Kidney (tissue), 13 donors: ENCODE measurements at regions not wholly inside any gene's neighbourhood (a gene's known extent, or its start where the extent isn't known, plus 50 kb on each side); places are given as distances from the start of the nearest gene placed in this dataset.

ENCODE experiments used
- DNase-seq, 5 donors: peaks; one replicate each; pipeline ENCODE4 v3.0.0-alpha.2; 2013 to 2020
- FAIRE-seq: peaks from 2 replicates; lab custom pipeline; 2012; peaks lifted over from hg19 to GRCh38; lab: Jason Lieb, UNC
- H3K27ac ChIP-seq, 2 donors: one replicate each; pipeline ENCODE4 v1.7.0; 2013; ENCODE audit warnings: low read depth in 2 of 2, low read length in 2 of 2, inconsistent platforms in 1 of 2
- H3K27me3 ChIP-seq: one replicate; pipeline ENCODE4 v1.7.1; 2013; ENCODE audit warnings: low read length, inconsistent platforms; ENCODE audit not compliant: control insufficient read depth, insufficient read depth
- H3K36me3 ChIP-seq, 3 donors: one replicate each; pipeline versions ENCODE4 v1.7.0 to v1.7.1; 2013; ENCODE audit warnings: low read length in 3 of 3, control low read depth in 1 of 3, inconsistent platforms in 1 of 3; ENCODE audit not compliant: insufficient read depth in 3 of 3, control insufficient read depth in 2 of 3
- H3K4me1 ChIP-seq, 3 donors: one replicate each; pipeline versions ENCODE4 v1.7.0 to v1.7.1; 2013; ENCODE audit warnings: low read length in 3 of 3, inconsistent platforms in 1 of 3, low read depth in 1 of 3; ENCODE audit not compliant: control insufficient read depth in 2 of 3, insufficient read depth in 2 of 3
- H3K4me3 ChIP-seq, 3 donors: one replicate each; pipeline versions ENCODE4 v1.7.0 to v1.8.1; 2013; ENCODE audit warnings: low read length in 3 of 3, control low read depth in 1 of 3, inconsistent platforms in 1 of 3
- H3K9ac ChIP-seq, 3 donors: one replicate each; pipeline versions ENCODE4 v1.7.0 to v1.7.1; 2013; ENCODE audit warnings: low read length in 3 of 3, control low read depth in 1 of 3, inconsistent platforms in 1 of 3
- H3K9me3 ChIP-seq, 3 donors: one replicate each; pipeline versions ENCODE4 v1.7.0 to v1.7.1; 2013; ENCODE audit warnings: low read length in 3 of 3, control low read depth in 1 of 3, inconsistent platforms in 1 of 3; ENCODE audit not compliant: control insufficient read depth in 2 of 3, insufficient read depth in 1 of 3
- CTCF ChIP-seq: IDR thresholded peaks from 3 replicates; pipeline ENCODE4 v1.5.1; 2012; ENCODE audit warnings: mild to moderate bottlenecking, moderate library complexity, borderline replicate concordance; ENCODE audit not compliant: insufficient read depth; ENCODE audit errors: extremely low read depth
- intact Hi-C: fragments of 100-400 bp; cut with DNase I; formaldehyde crosslinking; loops from one replicate; pipeline ENCODE4 v1.11.1; 2022
- donor health status: control.
- donor health status: control.
- donor health status: control.
- donor health status: control.
- donor health status: control.
- donor health status: DM: yes; HTN: yes; CAD: no.
- donor health status: Normal renal cell carcinoma (clear cell type).

- H3K9me3 ChIP-seq = peaks cover 0 to 27% (median 0%) of the 10 kb centered on the region in 3 donors
- no peak overlapping the region for H3K9ac ChIP-seq
- intact Hi-C loops = no loop called here
- no peaks in the 10 kb centered on the region for H3K36me3 ChIP-seq
- H3K27ac ChIP-seq = no peak overlapping the region
- TF ChIP-seq CTCF = no peak
- no peak overlapping the region for H3K4me3 ChIP-seq
- DNase-seq (no peak), FAIRE-seq (no peak)
- H3K27me3 ChIP-seq = no peaks in the 10 kb centered on the region
- no peaks in the 10 kb centered on the region for H3K4me1 ChIP-seq
These were observed 244.4 kb downstream of the MATN1 start for GRCh38 chr1:30478799-30479563.

GRCh38 chr1:30478283-30478682 lies 245.1 kb downstream of the MATN1 start:
- H3K27ac ChIP-seq = no peak overlapping the region
- FAIRE-seq (no peak), DNase-seq (no peak)
- H3K36me3 ChIP-seq = no peaks in the 10 kb centered on the region
- no peak for TF ChIP-seq CTCF
- peaks cover 0 to 27% (median 0%) of the 10 kb centered on the region in 3 donors for H3K9me3 ChIP-seq
- no peak overlapping the region for H3K4me3 ChIP-seq
- H3K4me1 ChIP-seq = no peaks in the 10 kb centered on the region
- intact Hi-C loops = no loop called here
- H3K27me3 ChIP-seq = no peaks in the 10 kb centered on the region
- no peak overlapping the region for H3K9ac ChIP-seq

GRCh38 chr1:30477588-30477987 lies 245.8 kb downstream of the MATN1 start:
- Histone ChIP-seq H3K9me3 (peaks cover 0 to 22% (median 0%) of the 10 kb centered on the region in 3 donors), H3K4me1 (no peaks in the 10 kb centered on the region), H3K27me3 (no peaks in the 10 kb centered on the region), H3K27ac (no peak overlapping the region), H3K9ac (no peak overlapping the region), H3K36me3 (no peaks in the 10 kb centered on the region), H3K4me3 (no peak overlapping the region)
- FAIRE-seq (no peak), DNase-seq (no peak)
- TF ChIP-seq CTCF = no peak
- intact Hi-C loops = no loop called here
